OCI-LY1 (cell line): ENCODE measurements at regions not wholly inside any gene's neighbourhood (a gene's known extent, or its start where the extent isn't known, plus 50 kb on each side); places are given as distances from the start of the nearest gene placed in this dataset.

Source experiments
- H2AFZ ChIP-seq: fragments of 200-600 bp; sonication (generic), shearing (Covaris generic); 2 replicates; pipeline ENCODE4 v1.6.0; 2014; ENCODE audit warnings: antibody characterized with exemption, mild to moderate bottlenecking, low read length
- H3F3A ChIP-seq: fragments of 200-600 bp; sonication (generic), shearing (Covaris generic); 2 replicates; pipeline ENCODE4 v1.6.0; 2014; ENCODE audit warnings: mild to moderate bottlenecking, antibody characterized with exemption, low read length, moderate library complexity; ENCODE audit not compliant: insufficient read depth
- H3K27ac ChIP-seq: fragments of 200-600 bp; sonication (generic); 2 replicates; pipeline ENCODE4 v1.5.1; 2014; ENCODE audit warnings: low read length, mixed run types, mild to moderate bottlenecking, low read depth; ENCODE audit not compliant: poor library complexity, severe bottlenecking
- H3K27me3 ChIP-seq: fragments of 200-600 bp; sonication (generic); 2 replicates; pipeline ENCODE4 v1.6.0; 2014; ENCODE audit warnings: antibody characterized with exemption, mild to moderate bottlenecking, low read length, moderate library complexity; ENCODE audit not compliant: insufficient read depth
- H3K36me3 ChIP-seq: fragments of 200-600 bp; sonication (generic); 2 replicates; pipeline ENCODE4 v1.6.1; 2014; ENCODE audit warnings: mild to moderate bottlenecking, antibody characterized with exemption, low read length, moderate library complexity, mixed read lengths; ENCODE audit not compliant: insufficient read depth
- H3K4me1 ChIP-seq: fragments of 200-600 bp; sonication (generic); 2 replicates; pipeline ENCODE4 v1.5.1; 2014; ENCODE audit warnings: mild to moderate bottlenecking, low read length, moderate library complexity; ENCODE audit not compliant: insufficient read depth, severe bottlenecking
- H3K4me2 ChIP-seq: fragments of 200-600 bp; sonication (generic), shearing (Covaris generic); 2 replicates; pipeline ENCODE4 v1.6.1; 2014; ENCODE audit warnings: low read length
- H3K4me3 ChIP-seq: fragments of 200-600 bp; sonication (generic); 2 replicates; pipeline ENCODE4 v1.5.1; 2014; ENCODE audit warnings: low read length, low read depth, mild to moderate bottlenecking, mixed read lengths; ENCODE audit not compliant: poor library complexity, severe bottlenecking
- H3K79me2 ChIP-seq: fragments of 200-600 bp; shearing (Covaris generic); 2 replicates; pipeline ENCODE4 v1.6.1; 2016; ENCODE audit warnings: mixed run types, low read length, mixed read lengths; ENCODE audit not compliant: insufficient read depth
- H3K9ac ChIP-seq: fragments of 200-600 bp; sonication (generic), shearing (Covaris generic); 2 replicates; pipeline ENCODE4 v1.6.1; 2014; ENCODE audit warnings: mild to moderate bottlenecking, low read length, mixed read lengths
- H3K9me2 ChIP-seq: fragments of 200-600 bp; sonication (generic), shearing (Covaris generic); 2 replicates; pipeline ENCODE4 v1.6.1; 2014; ENCODE audit warnings: low read depth, mild to moderate bottlenecking, low read length, mixed read lengths
- H3K9me3 ChIP-seq: fragments of 200-600 bp; shearing (Covaris generic); 2 replicates; pipeline ENCODE4 v1.6.1; 2014; ENCODE audit warnings: low read length, mixed read lengths
- H4K20me1 ChIP-seq: fragments of 200-600 bp; sonication (generic), shearing (Covaris generic); 2 replicates; pipeline ENCODE4 v1.6.0; 2016; ENCODE audit warnings: mild to moderate bottlenecking, low read length; ENCODE audit not compliant: insufficient read depth
- EZH2 ChIP-seq: fragments of 200-600 bp; sonication (generic), shearing (Covaris generic); IDR thresholded peaks from 2 replicates; pipeline ENCODE4 v1.8.0; 2017; ENCODE audit warnings: borderline replicate concordance, mixed run types, mild to moderate bottlenecking, antibody characterized with exemption, low read length, moderate library complexity, mixed read lengths
- TF ChIP-seq, protein P1 (sequence below): fragments of 200-600 bp; sonication (generic), shearing (Covaris generic); IDR thresholded peaks from 2 replicates; pipeline ENCODE4 v1.5.1; 2017; ENCODE audit warnings: mild to moderate bottlenecking, antibody characterized with exemption, low read length, moderate library complexity, mixed read lengths

DNA sequence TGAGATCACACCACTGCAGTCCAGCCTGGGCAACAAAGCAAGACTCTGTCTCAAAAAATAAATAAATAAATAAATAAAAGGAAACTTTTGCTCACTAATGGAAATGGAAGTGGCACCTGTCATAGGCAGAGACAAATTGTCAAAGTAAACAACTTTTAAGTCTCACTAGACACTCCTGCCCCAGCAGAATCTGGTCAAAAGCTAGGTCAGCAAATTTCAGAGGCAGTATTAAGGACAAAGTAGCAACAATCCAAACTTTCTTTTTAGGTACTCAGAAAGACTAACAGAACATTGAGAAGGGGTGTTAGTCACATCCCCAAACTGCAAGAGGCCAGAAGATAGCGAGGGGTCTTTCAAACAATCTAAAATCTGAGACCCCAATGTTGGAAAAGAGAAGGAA lies 101.4 kb upstream of the MSX2 start:
- Histone ChIP-seq H3K9me2 (no peaks in the 10 kb centered on the region), H3K4me1 (no peaks in the 10 kb centered on the region), H3K27ac (no peak overlapping the region), H3K4me3 (no peak overlapping the region), H4K20me1 (no peaks in the 10 kb centered on the region), H3K4me2 (no peak overlapping the region), H3K27me3 (no peaks in the 10 kb centered on the region), H2AFZ (no peak overlapping the region), H3F3A (no peaks in the 10 kb centered on the region), H3K36me3 (no peaks in the 10 kb centered on the region), H3K79me2 (no peaks in the 10 kb centered on the region), H3K9me3 (no peaks in the 10 kb centered on the region), H3K9ac (no peak overlapping the region)
- TF ChIP-seq EZH2 = no peak
- TF ChIP-seq, protein P1, sequence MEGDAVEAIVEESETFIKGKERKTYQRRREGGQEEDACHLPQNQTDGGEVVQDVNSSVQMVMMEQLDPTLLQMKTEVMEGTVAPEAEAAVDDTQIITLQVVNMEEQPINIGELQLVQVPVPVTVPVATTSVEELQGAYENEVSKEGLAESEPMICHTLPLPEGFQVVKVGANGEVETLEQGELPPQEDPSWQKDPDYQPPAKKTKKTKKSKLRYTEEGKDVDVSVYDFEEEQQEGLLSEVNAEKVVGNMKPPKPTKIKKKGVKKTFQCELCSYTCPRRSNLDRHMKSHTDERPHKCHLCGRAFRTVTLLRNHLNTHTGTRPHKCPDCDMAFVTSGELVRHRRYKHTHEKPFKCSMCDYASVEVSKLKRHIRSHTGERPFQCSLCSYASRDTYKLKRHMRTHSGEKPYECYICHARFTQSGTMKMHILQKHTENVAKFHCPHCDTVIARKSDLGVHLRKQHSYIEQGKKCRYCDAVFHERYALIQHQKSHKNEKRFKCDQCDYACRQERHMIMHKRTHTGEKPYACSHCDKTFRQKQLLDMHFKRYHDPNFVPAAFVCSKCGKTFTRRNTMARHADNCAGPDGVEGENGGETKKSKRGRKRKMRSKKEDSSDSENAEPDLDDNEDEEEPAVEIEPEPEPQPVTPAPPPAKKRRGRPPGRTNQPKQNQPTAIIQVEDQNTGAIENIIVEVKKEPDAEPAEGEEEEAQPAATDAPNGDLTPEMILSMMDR = no peak

DNA sequence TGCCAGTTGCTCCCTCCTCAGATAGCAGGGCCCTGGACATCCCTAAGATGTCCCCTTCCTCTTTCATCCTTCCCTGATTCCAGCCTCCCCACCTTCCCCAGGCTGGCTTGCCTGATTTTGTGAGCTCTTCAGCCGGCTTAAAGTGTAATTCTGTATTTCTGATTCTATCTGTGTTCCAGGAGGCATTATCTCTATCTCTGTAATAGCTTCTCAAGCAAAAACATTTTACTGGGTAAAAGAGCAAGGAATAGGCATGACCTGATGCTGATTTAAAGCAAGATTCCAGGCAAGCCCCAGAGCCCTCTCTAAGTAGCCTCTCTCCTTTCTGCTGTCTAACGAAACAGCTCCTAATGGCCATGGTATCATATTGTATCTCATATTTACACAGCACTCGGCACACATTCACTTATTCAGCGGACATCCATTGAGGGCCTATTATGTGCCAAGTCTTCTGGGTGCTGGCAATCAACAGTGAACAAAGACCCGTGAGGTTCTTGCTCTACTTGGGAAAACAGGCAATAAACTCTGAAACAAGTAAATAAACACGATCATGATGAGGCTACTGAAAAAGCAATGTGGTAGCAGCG lies 100.9 kb upstream of the MSX2 start:
- H3K9me2 ChIP-seq = no peaks in the 10 kb centered on the region
- H3K27ac ChIP-seq = no peak overlapping the region
- no peaks in the 10 kb centered on the region for H3K79me2 ChIP-seq
- no peaks in the 10 kb centered on the region for H3K4me1 ChIP-seq
- H3K4me2 ChIP-seq = no peak overlapping the region
- no peaks in the 10 kb centered on the region for H4K20me1 ChIP-seq
- no peaks in the 10 kb centered on the region for H3K9me3 ChIP-seq
- H3K36me3 ChIP-seq = no peaks in the 10 kb centered on the region
- no peaks in the 10 kb centered on the region for H3F3A ChIP-seq
- H3K9ac ChIP-seq = no peak overlapping the region
- H3K27me3 ChIP-seq = no peaks in the 10 kb centered on the region
- TF ChIP-seq, protein P1 = no peak
- no peak for TF ChIP-seq EZH2
- H3K4me3 ChIP-seq = no peak overlapping the region
- H2AFZ ChIP-seq = no peak overlapping the region

DNA sequence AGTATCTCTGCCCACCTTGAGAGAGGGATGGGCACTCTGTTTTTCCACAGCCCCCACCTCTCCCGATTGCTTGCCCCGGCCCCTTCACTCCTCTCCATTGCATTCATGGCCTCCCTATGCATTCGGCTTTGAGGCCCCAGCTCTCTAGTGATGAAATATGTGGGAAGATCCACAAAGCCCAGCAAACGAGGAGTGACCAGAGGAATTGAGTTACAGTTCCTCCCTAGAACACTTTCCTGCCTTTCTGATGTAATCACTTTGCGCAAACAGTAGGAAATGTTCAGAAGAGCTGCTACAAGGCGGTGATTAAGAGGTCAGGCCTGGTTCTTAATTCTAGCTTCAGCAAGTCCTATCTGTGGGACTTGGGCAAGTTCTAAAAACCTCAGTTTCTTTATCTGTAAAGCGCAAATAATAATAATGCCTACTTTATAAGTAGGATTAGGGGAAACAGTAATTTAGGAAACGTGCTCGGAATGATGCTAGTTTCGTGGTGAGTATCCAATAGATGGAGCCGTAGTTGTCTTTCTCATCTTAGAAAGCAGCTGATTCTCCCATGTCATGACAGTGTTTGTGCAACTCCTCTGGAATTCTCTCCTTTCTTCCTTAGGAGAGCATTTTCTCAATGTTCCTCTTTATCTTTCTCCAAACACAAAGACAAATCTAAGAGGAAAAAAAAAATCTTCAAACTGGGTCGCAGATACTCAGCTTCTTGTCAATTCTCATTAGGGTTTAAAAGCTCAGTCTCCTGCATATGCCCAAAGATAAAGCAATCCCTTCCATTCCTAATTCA lies 99.5 kb upstream of the MSX2 start:
- no peak overlapping the region for H3K27ac ChIP-seq
- H3K4me3 ChIP-seq = no peak overlapping the region
- H2AFZ ChIP-seq = no peak overlapping the region
- no peaks in the 10 kb centered on the region for H3F3A ChIP-seq
- no peaks in the 10 kb centered on the region for H3K4me1 ChIP-seq
- no peaks in the 10 kb centered on the region for H3K9me2 ChIP-seq
- H3K27me3 ChIP-seq = no peaks in the 10 kb centered on the region
- no peak overlapping the region for H3K9ac ChIP-seq
- no peaks in the 10 kb centered on the region for H4K20me1 ChIP-seq
- H3K9me3 ChIP-seq = no peaks in the 10 kb centered on the region
- TF ChIP-seq, protein P1 = no peak
- no peak for TF ChIP-seq EZH2
- H3K79me2 ChIP-seq = no peaks in the 10 kb centered on the region
- H3K36me3 ChIP-seq = no peaks in the 10 kb centered on the region
- no peak overlapping the region for H3K4me2 ChIP-seq
